Hepatocyte (in vitro differentiated cells): ENCODE measurements at regions not wholly inside any gene's neighbourhood (a gene's known extent, or its start where the extent isn't known, plus 50 kb on each side); places are given as distances from the start of the nearest gene placed in this dataset.

Experiments used
- DNase-seq: peaks from one replicate; pipeline ENCODE4 v3.0.0-alpha.2; 2016; ENCODE audit warnings: low spot score
- H2AFZ ChIP-seq: fragments of 200-600 bp; sonication (generic); 2 replicates; pipeline ENCODE4 v1.6.0; 2016; ENCODE audit warnings: antibody characterized with exemption, mild to moderate bottlenecking
- H3K27ac ChIP-seq: fragments of 200-600 bp; sonication (generic); 2 replicates; pipeline ENCODE4 v1.5.1; 2016; ENCODE audit warnings: mild to moderate bottlenecking
- H3K27me3 ChIP-seq: fragments of 200-600 bp; sonication (generic); 2 replicates; pipeline ENCODE4 v1.6.1; 2016
- H3K36me3 ChIP-seq: fragments of 200-600 bp; sonication (generic); replicated peaks from 2 replicates; pipeline ENCODE4 v1.5.1; 2016; ENCODE audit warnings: low read depth; ENCODE audit not compliant: insufficient read depth
- H3K4me1 ChIP-seq: fragments of 200-600 bp; sonication (generic); 2 replicates; pipeline ENCODE4 v1.5.1; 2016; ENCODE audit warnings: mild to moderate bottlenecking, moderate library complexity; ENCODE audit not compliant: insufficient read depth
- H3K4me2 ChIP-seq: fragments of 200-600 bp; sonication (generic); 2 replicates; pipeline ENCODE4 v1.6.0; 2016
- H3K4me3 ChIP-seq: fragments of 200-600 bp; sonication (generic); 2 replicates; pipeline ENCODE4 v1.5.1; 2016; ENCODE audit warnings: mild to moderate bottlenecking
- H3K79me2 ChIP-seq: fragments of 200-600 bp; sonication (generic); 2 replicates; pipeline ENCODE4 v1.6.0; 2017; ENCODE audit warnings: mild to moderate bottlenecking
- H3K9me2 ChIP-seq: fragments of 200-600 bp; sonication (generic); replicated peaks from 2 replicates; pipeline ENCODE4 v1.6.0; 2017; ENCODE audit warnings: mild to moderate bottlenecking; ENCODE audit not compliant: insufficient read depth
- H3K9me3 ChIP-seq: fragments of 200-600 bp; sonication (generic); 2 replicates; pipeline ENCODE4 v1.5.1; 2016; ENCODE audit warnings: low read depth, mild to moderate bottlenecking
- H4K20me1 ChIP-seq: fragments of 200-600 bp; sonication (generic); 2 replicates; pipeline ENCODE4 v1.6.0; 2016; ENCODE audit warnings: mild to moderate bottlenecking; ENCODE audit not compliant: insufficient read depth, poor library complexity, severe bottlenecking
- CTCF ChIP-seq: fragments of 200-600 bp; sonication (generic); IDR thresholded peaks from 2 replicates; pipeline ENCODE4 v1.5.1; 2016; ENCODE audit warnings: antibody characterized with exemption, mild to moderate bottlenecking; ENCODE audit not compliant: poor library complexity
- EZH2 ChIP-seq: fragments of 200-600 bp; sonication (generic); IDR thresholded peaks from 2 replicates; pipeline ENCODE4 v1.6.1; 2016; ENCODE audit warnings: antibody characterized with exemption, mild to moderate bottlenecking, borderline replicate concordance
- EZH2phosphoT487 ChIP-seq: fragments of 200-600 bp; sonication (generic); IDR thresholded peaks from one replicate; pipeline ENCODE4 v1.6.1; 2018; ENCODE audit warnings: antibody characterized with exemption, mild to moderate bottlenecking, low read depth, moderate library complexity; ENCODE audit not compliant: unreplicated experiment, severe bottlenecking
- WGBS: methylation state at CpG from one replicate; pipeline ENCODE4 v1.1.6; 2016; ENCODE audit warnings: low lambda C conversion rate; ENCODE audit errors: missing lambda C conversion rate; 5-methylcytosine and 5-hydroxymethylcytosine counted together

GRCh38 chr10:3588816-3589215, 196.2 kb downstream of the KLF6 start:
- no peak for TF ChIP-seq EZH2phosphoT487
- TF ChIP-seq EZH2, result no peak
- TF ChIP-seq CTCF, result no peak
- H3K27ac ChIP-seq, result no peak overlapping the region
- no peak overlapping the region for H2AFZ ChIP-seq
- H3K9me2 ChIP-seq, result no peaks in the 10 kb centered on the region
- no peak overlapping the region for H3K4me3 ChIP-seq
- H3K4me2 ChIP-seq, result no peak overlapping the region
- no peaks in the 10 kb centered on the region for H3K27me3 ChIP-seq
- H3K9me3 ChIP-seq, result no peaks in the 10 kb centered on the region
- DNase-seq, result no peak
- H3K79me2 ChIP-seq, result no peaks in the 10 kb centered on the region
- H3K36me3 ChIP-seq, result no peaks in the 10 kb centered on the region
- WGBS, result 83% methylated on average over 7 of the region's 7 CpGs
- H3K4me1 ChIP-seq, result no peaks in the 10 kb centered on the region
- H4K20me1 ChIP-seq, result no peaks in the 10 kb centered on the region

GRCh38 chr10:3588346-3588745, 196.7 kb downstream of the KLF6 start:
- no peak for TF ChIP-seq EZH2phosphoT487
- no peak for TF ChIP-seq EZH2
- no peak for TF ChIP-seq CTCF
- 65% methylated on average over 7 of the region's 7 CpGs for WGBS
- no peak for DNase-seq

GRCh38 chr10:3584926-3585784, 199.9 kb downstream of the KLF6 start:
- H3K36me3 ChIP-seq, result no peaks in the 10 kb centered on the region
- no peak for DNase-seq
- no peaks in the 10 kb centered on the region for H4K20me1 ChIP-seq
- no peak overlapping the region for H3K4me2 ChIP-seq
- H3K9me3 ChIP-seq, result no peaks in the 10 kb centered on the region
- no peaks in the 10 kb centered on the region for H3K9me2 ChIP-seq
- H3K4me1 ChIP-seq, result no peaks in the 10 kb centered on the region
- no peak for TF ChIP-seq CTCF
- H3K27me3 ChIP-seq, result no peaks in the 10 kb centered on the region
- WGBS, result 88% methylated on average over 22 of the region's 22 CpGs
- no peaks in the 10 kb centered on the region for H3K79me2 ChIP-seq
- H3K27ac ChIP-seq, result no peak overlapping the region
- H2AFZ ChIP-seq, result no peak overlapping the region
- H3K4me3 ChIP-seq, result no peak overlapping the region

More at GRCh38 chr10:3588346-3588745, 196.7 kb downstream of the KLF6 start:
- Histone ChIP-seq H3K9me2 (no peaks in the 10 kb centered on the region), H3K79me2 (no peaks in the 10 kb centered on the region), H3K36me3 (no peaks in the 10 kb centered on the region), H3K27me3 (no peaks in the 10 kb centered on the region), H3K4me2 (no peak overlapping the region), H3K27ac (no peak overlapping the region), H3K9me3 (no peaks in the 10 kb centered on the region), H4K20me1 (no peaks in the 10 kb centered on the region), H3K4me1 (no peaks in the 10 kb centered on the region), H2AFZ (no peak overlapping the region), H3K4me3 (no peak overlapping the region)

- Histone ChIP-seq H3K4me2 (no peak overlapping the region), H3K27me3 (no peaks in the 10 kb centered on the region), H3K9me3 (no peaks in the 10 kb centered on the region), H3K4me1 (no peaks in the 10 kb centered on the region), H4K20me1 (no peaks in the 10 kb centered on the region), H2AFZ (no peak overlapping the region), H3K9me2 (no peaks in the 10 kb centered on the region), H3K36me3 (no peaks in the 10 kb centered on the region), H3K79me2 (no peaks in the 10 kb centered on the region), H3K4me3 (no peak overlapping the region), H3K27ac (no peak overlapping the region)
- TF ChIP-seq EZH2 (no peak), CTCF (no peak), EZH2phosphoT487 (no peak)
- WGBS, result 90% methylated on average over 8 of the region's 8 CpGs
- no peak for DNase-seq
Measured at GRCh38 chr10:3580565-3580964, 204.4 kb downstream of the KLF6 start.
